ENCODE measurements at regions not wholly inside any gene's neighbourhood (a gene's known extent, or its start where the extent isn't known, plus 50 kb on each side); places are given as distances from the start of the nearest gene placed in this dataset.

DNA sequence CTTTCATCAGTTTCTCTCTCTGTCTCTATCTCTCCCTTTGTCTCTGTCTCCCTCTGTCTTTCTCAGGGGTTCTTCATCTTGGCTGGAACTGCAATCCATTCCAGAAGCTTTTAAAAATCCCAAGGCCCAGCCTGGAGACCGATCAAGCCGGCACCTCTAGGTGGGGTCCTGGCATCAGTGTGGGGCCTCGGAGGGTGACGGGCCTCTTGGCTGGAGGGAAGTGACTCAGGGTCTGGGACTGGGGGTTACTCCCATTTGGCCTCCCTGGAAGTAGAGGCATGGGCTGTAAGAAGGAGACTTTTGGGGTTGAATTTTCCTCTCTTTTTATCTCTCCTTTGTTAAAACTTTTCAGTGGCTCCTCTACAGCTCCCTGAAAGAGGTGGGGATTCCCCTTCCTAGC is 52.8 kb upstream of the OTOF start:
- TF ChIP-seq, protein P1, sequence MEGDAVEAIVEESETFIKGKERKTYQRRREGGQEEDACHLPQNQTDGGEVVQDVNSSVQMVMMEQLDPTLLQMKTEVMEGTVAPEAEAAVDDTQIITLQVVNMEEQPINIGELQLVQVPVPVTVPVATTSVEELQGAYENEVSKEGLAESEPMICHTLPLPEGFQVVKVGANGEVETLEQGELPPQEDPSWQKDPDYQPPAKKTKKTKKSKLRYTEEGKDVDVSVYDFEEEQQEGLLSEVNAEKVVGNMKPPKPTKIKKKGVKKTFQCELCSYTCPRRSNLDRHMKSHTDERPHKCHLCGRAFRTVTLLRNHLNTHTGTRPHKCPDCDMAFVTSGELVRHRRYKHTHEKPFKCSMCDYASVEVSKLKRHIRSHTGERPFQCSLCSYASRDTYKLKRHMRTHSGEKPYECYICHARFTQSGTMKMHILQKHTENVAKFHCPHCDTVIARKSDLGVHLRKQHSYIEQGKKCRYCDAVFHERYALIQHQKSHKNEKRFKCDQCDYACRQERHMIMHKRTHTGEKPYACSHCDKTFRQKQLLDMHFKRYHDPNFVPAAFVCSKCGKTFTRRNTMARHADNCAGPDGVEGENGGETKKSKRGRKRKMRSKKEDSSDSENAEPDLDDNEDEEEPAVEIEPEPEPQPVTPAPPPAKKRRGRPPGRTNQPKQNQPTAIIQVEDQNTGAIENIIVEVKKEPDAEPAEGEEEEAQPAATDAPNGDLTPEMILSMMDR (conservative IDR thresholded peaks at IDR 0.05; ENCODE audit: low read depth, low read length) = no peak
- H3K4me3 ChIP-seq (ENCODE audit: low read depth, low read length) = no peak overlapping the region
- peak; percentile 18 for DNase-seq (ENCODE audit: low read depth)

DNA sequence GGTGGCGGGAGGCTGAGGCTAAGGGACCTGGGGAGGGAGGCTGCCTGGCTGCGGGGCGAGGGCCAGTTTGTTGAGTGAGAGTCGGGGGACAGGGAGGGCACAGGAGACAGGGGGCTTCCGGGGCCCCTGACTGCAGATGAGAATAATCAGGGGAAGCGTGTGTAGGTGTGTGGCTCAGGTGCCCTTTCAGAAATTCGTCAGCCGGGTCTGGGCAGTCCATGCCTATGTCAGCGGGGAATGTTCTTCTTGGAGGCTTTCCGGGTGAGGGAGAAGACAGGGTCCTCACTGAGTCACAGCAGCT is 52.3 kb upstream of the OTOF start:
- no peak overlapping the region for H3K4me3 ChIP-seq (ENCODE audit: low read depth, low read length)
- DNase-seq (ENCODE audit: low read depth) = no peak
- TF ChIP-seq, protein P1 (conservative IDR thresholded peaks at IDR 0.05; ENCODE audit: low read depth, low read length) = no peak

DNA sequence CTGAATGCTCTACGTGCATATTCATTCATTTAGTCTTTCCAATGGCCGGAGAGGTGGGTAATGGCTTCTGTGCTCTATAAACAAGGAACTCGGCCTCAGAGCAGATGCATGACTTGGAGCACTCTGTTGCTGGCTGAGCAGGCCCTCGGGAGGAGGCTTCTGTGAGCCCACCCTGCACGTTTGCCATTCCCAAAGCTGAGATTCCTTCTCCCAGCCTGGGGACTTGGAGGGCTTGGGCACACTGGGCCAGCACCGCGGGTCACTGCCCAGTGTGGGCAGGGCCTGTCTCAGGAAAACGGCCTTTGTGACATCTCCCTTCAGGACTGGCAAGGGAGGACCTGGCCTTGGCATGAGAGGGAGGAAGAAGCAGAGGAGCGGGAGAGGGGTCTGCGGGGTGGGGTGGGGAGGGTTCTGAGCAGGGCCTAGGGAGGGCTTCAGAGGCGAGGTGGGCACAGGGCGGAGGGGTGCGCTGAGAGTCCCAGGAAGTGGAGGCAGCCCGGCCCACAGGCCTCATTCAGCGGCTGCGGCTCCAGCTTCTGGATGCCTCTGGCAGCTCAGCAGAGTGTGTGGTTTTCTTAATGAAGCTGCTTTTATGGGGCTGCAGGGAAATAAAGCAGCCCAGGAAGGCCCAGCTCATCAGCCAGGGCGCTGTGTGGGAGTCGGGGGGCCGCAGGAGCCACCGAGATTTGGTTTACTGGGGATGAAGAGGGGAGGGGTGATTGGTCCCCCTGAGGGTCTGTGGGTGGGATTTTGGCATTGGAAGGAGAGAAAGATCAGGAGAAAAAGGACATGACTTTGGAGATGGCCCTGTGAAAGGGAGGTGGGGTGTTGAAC is 51.7 kb upstream of the OTOF start:
- DNase-seq (ENCODE audit: low read depth) = no peak

DNA sequence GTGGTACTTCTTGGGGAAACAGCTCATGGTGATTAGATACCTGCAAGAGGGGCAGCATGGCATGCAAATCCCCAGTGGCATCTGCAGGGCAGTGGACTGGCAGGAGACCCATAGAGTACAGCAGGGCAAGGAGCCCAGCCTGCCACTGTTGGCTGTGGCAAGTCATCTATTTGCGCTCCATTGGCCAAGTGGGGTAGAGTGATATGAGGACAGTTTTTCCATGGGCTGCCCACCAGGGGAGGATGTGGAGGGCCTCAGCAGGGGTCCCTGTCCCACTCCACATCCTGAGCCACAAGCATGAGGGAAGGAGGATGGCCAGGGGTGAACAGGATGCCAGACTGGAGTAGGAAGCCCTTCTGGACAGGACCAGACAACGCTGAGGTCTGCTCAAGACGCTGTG is 50.9 kb upstream of the OTOF start:
- TF ChIP-seq, protein P1 (conservative IDR thresholded peaks at IDR 0.05; ENCODE audit: low read depth, low read length) = no peak
- DNase-seq (ENCODE audit: low read depth) = no peak
- no peak overlapping the region for H3K4me3 ChIP-seq (ENCODE audit: low read depth, low read length)

More for the DNA sequence above, 51.7 kb upstream of the OTOF start:
- no peak overlapping the region for H3K4me3 ChIP-seq (ENCODE audit: low read depth, low read length)
- TF ChIP-seq, protein P1 (conservative IDR thresholded peaks at IDR 0.05; ENCODE audit: low read depth, low read length) = no peak

DNA sequence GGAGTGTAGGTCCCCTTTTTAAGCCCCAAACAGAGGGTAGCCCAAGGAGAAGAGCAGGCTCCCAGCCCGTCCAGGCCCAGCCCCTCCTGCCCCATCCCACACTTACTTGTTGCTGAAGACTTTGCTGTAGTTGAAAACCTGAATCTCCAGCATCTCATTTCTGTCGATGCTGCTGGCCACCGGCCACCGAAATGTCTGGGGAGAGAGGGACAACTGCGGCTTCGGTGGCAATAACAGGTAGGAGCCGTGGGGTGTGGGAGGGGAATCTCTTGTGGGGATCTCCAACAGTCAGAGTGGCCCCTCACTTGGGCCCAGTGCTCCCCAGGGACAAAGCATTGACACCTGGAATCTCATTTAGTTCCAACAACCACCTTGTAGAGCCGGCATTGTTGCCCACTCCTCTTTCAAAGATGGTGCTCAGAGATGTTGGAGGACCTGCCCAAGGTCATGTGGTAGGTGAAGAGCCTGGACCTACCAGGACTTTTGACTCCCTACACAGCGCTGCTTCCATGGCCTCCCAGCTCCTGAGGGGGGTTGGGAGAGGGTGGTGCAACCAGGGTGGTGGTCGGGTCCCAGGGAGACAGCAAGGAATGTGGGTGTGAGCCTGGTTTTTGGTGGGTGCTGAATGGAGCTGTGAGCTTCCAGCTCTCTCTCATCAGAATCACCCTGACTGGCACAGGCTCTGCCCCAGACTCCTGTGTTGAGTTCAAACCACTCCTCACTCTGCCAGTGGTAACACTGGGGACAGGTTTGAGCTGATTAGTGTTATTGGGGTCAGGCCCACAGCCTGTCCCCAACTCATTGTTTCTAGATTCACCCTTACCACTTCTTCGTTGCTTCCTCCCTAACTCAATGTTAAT is 50.0 kb upstream of the OTOF start:
- no peak for DNase-seq (ENCODE audit: low read depth)
- TF ChIP-seq, protein P1 (conservative IDR thresholded peaks at IDR 0.05; ENCODE audit: low read depth, low read length) = no peak
- H3K4me3 ChIP-seq (ENCODE audit: low read depth, low read length) = no peak overlapping the region

All from choroid plexus epithelial cell (primary cell).